ENCODE measurements at regions not wholly inside any gene's neighbourhood (a gene's known extent, or its start where the extent isn't known, plus 50 kb on each side); places are given as distances from the start of the nearest gene placed in this dataset.

DNA sequence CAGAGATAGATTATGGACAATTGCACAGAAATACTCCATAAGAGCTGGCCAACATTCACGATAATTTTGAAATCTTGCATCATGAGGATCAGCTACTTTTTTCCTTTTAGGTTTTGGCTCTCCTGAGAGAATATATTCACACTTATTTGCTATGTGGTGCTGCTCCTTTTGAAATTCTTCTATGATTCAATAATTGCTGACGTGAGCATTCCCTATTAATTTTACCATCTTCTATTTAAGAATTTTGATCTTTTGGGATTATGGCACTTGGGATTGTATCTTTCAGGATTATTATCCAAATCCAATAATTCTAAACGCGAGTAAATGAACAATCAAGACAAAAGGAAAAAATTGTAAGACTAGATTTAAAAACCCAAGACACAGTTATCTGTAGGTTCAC, 358.8 kb downstream of the ELAVL2 start:
- H3K9me3 Mint-ChIP-seq (ENCODE audit: low read depth), result peaks cover 4% of the 10 kb centered on the region
- no peaks in the 10 kb centered on the region for H3K4me1 Mint-ChIP-seq (ENCODE audit: low read depth)
- TF ChIP-seq, protein P1, sequence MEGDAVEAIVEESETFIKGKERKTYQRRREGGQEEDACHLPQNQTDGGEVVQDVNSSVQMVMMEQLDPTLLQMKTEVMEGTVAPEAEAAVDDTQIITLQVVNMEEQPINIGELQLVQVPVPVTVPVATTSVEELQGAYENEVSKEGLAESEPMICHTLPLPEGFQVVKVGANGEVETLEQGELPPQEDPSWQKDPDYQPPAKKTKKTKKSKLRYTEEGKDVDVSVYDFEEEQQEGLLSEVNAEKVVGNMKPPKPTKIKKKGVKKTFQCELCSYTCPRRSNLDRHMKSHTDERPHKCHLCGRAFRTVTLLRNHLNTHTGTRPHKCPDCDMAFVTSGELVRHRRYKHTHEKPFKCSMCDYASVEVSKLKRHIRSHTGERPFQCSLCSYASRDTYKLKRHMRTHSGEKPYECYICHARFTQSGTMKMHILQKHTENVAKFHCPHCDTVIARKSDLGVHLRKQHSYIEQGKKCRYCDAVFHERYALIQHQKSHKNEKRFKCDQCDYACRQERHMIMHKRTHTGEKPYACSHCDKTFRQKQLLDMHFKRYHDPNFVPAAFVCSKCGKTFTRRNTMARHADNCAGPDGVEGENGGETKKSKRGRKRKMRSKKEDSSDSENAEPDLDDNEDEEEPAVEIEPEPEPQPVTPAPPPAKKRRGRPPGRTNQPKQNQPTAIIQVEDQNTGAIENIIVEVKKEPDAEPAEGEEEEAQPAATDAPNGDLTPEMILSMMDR (IDR thresholded peaks at IDR 0.05; ENCODE audit: unreplicated experiment), result no peak
- no peak overlapping the region for H3K27ac Mint-ChIP-seq
- no peaks in the 10 kb centered on the region for H3K27me3 Mint-ChIP-seq
- H3K36me3 Mint-ChIP-seq (ENCODE audit: insufficient read depth), result no peaks in the 10 kb centered on the region
- DNase-seq (ENCODE audit: low spot score, unreplicated experiment), result no peak
- no peak overlapping the region for H3K4me3 Mint-ChIP-seq (ENCODE audit: low read depth)

DNA sequence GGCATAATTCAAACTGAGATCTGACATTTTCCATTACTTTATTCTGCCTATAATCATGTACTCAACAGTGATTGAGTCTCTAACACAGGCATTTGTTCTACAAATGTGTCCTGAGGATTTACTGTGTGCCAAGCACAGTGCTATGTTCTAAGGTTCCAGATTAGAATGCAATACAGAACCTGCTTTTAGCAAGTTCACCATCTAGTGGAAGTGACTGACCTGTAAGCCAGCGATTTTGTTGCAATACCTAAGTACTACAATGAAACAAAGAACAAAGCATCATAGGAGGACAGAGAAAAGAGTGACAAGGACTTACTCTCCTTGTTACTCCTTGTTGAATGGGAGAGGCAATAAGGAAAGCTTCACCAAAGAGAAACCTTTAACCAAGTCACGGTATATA, 348.1 kb downstream of the ELAVL2 start:
- no peaks in the 10 kb centered on the region for H3K27me3 Mint-ChIP-seq
- TF ChIP-seq, protein P1 (IDR thresholded peaks at IDR 0.05; ENCODE audit: unreplicated experiment), result no peak
- H3K36me3 Mint-ChIP-seq (ENCODE audit: insufficient read depth), result no peaks in the 10 kb centered on the region
- no peak for DNase-seq (ENCODE audit: low spot score, unreplicated experiment)
- no peaks in the 10 kb centered on the region for H3K9me3 Mint-ChIP-seq (ENCODE audit: low read depth)
- no peaks in the 10 kb centered on the region for H3K4me1 Mint-ChIP-seq (ENCODE audit: low read depth)
- H3K27ac Mint-ChIP-seq, result no peak overlapping the region
- no peak overlapping the region for H3K4me3 Mint-ChIP-seq (ENCODE audit: low read depth)

DNA sequence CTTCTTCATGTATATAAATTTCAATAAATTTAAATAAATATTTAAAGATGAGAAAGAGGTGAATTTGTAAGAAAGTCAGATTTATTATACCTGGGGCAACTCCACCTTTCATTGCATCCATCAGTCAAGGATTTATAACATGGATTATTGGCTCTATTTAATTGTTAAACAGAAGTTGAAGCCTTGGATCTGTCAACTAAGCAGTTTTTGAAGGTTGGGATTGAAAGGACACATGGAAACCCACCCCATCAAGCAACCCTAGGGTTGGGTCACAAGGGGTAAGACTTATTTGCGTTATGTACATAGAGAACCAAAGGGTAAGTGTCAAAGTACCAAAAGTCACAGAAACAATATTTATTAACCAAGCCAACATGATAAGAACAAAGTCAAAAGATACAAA, 342.5 kb downstream of the ELAVL2 start:
- H3K4me1 Mint-ChIP-seq (ENCODE audit: low read depth), result no peaks in the 10 kb centered on the region
- TF ChIP-seq, protein P1 (IDR thresholded peaks at IDR 0.05; ENCODE audit: unreplicated experiment), result no peak
- no peak for DNase-seq (ENCODE audit: low spot score, unreplicated experiment)

DNA sequence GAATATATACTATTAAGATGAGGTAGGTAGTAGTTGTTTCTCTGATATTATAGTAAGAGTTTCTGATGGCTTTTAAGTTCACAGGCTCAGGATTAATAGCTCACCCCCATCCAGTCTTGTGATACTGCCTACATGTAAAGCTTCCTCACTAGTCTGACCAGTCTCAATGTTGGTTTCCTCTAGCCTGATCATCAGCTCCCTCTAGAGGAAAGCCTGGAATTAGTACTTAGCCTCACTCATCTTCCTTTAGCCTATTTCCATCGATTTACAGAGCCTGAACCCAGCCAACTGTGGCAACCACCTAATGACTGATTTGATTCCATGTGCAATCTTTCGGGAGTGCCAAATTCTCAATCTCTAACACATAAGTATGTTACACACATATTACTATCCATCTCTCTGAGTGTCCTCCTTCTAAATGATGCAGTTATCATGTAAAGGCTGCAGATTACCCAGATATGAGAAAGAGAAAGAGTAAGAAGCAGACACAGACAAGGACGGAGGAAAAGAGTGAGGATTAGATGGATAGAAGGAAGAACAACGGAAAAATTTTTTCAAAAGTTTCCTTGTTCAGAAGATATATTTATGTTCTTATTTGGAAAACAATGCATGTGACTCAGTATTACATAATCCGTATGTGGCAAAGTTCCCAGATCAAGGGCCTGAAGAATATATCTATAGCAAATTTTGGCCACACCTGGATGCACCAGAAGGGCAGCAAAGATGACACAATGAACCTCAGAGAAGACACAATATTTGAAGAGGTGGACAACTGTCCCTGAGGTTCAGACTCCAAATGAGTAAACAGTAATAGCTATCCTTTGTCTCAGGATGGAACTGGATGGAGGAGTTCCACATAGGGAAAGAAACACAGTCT, 333.7 kb downstream of the ELAVL2 start:
- peak; percentile 11 for DNase-seq (ENCODE audit: low spot score, unreplicated experiment)
- Mint-ChIP-seq H3K4me1 (ENCODE audit: low read depth) (no peaks in the 10 kb centered on the region), H3K36me3 (ENCODE audit: insufficient read depth) (no peaks in the 10 kb centered on the region), H3K4me3 (ENCODE audit: low read depth) (no peak overlapping the region), H3K27me3 (no peaks in the 10 kb centered on the region), H3K9me3 (ENCODE audit: low read depth) (no peaks in the 10 kb centered on the region), H3K27ac (no peak overlapping the region)
- TF ChIP-seq, protein P1 (IDR thresholded peaks at IDR 0.05; ENCODE audit: unreplicated experiment), result peak; percentile 76

More for the DNA sequence above, 342.5 kb downstream of the ELAVL2 start:
- Mint-ChIP-seq H3K9me3 (ENCODE audit: low read depth) (no peaks in the 10 kb centered on the region), H3K4me3 (ENCODE audit: low read depth) (no peak overlapping the region), H3K27me3 (no peaks in the 10 kb centered on the region), H3K27ac (no peak overlapping the region), H3K36me3 (ENCODE audit: insufficient read depth) (no peaks in the 10 kb centered on the region)

GRCh38 chr9:23493219-23493618, 332.8 kb downstream of the ELAVL2 start:
- no peak for DNase-seq (ENCODE audit: low spot score, unreplicated experiment)
- Mint-ChIP-seq H3K27ac (no peak overlapping the region), H3K27me3 (no peaks in the 10 kb centered on the region), H3K4me3 (ENCODE audit: low read depth) (no peak overlapping the region), H3K9me3 (ENCODE audit: low read depth) (no peaks in the 10 kb centered on the region), H3K4me1 (ENCODE audit: low read depth) (peaks cover 1% of the 10 kb centered on the region), H3K36me3 (ENCODE audit: insufficient read depth) (no peaks in the 10 kb centered on the region)
- TF ChIP-seq, protein P1 (IDR thresholded peaks at IDR 0.05; ENCODE audit: unreplicated experiment), result no peak

All from progenitor cell of endocrine pancreas (in vitro differentiated cells).